ENCODE measurements at regions not wholly inside any gene's neighbourhood (a gene's known extent, or its start where the extent isn't known, plus 50 kb on each side); places are given as distances from the start of the nearest gene placed in this dataset.
"Not testable (repeated sequence)": the region's sequence is repeated elsewhere in the genome, so short reads cannot be mapped to it uniquely, and the experiment has no call there.

GRCh38 chr4:110412354-110413065 is 63.4 kb upstream of the ENPEP start:
- TF ChIP-seq CTCF (conservative IDR thresholded peaks at IDR 0.05; ENCODE audit: low read length), result no peak
- no peak overlapping the region for H3K4me3 ChIP-seq (ENCODE audit: low read length)
- no peak for DNase-seq (ENCODE audit: low read depth)

GRCh38 chr4:110411574-110412011 is 64.4 kb upstream of the ENPEP start:
- H3K4me3 ChIP-seq (ENCODE audit: low read length), result no peak overlapping the region
- no peak for TF ChIP-seq CTCF (conservative IDR thresholded peaks at IDR 0.05; ENCODE audit: low read length)
- DNase-seq (ENCODE audit: low read depth), result no peak

GRCh38 chr4:110410853-110411573 is 64.9 kb upstream of the ENPEP start:
- not testable (repeated sequence) for DNase-seq (ENCODE audit: low read depth); H3K4me3 ChIP-seq (ENCODE audit: low read length)

GRCh38 chr4:110400086-110400485 is 75.9 kb upstream of the ENPEP start:
- DNase-seq (ENCODE audit: low read depth), result no peak
- no peak overlapping the region for H3K4me3 ChIP-seq (ENCODE audit: low read length)
- TF ChIP-seq CTCF (conservative IDR thresholded peaks at IDR 0.05; ENCODE audit: low read length), result no peak

GRCh38 chr4:110399046-110399445 is 76.9 kb upstream of the ENPEP start:
- not testable (repeated sequence) for H3K4me3 ChIP-seq (ENCODE audit: low read length); DNase-seq (ENCODE audit: low read depth)

GRCh38 chr4:110396963-110397362 is 79.0 kb upstream of the ENPEP start:
- TF ChIP-seq CTCF (conservative IDR thresholded peaks at IDR 0.05; ENCODE audit: low read length), result no peak
- H3K4me3 ChIP-seq (ENCODE audit: low read length), result no peak overlapping the region
- no peak for DNase-seq (ENCODE audit: low read depth)

- H3K4me3 ChIP-seq (ENCODE audit: low read length), result no peak overlapping the region
- no peak for DNase-seq (ENCODE audit: low read depth)
- TF ChIP-seq CTCF (conservative IDR thresholded peaks at IDR 0.05; ENCODE audit: low read length), result no peak
Measured at GRCh38 chr4:110395421-110395820, 80.5 kb upstream of the ENPEP start.

- H3K4me3 ChIP-seq (ENCODE audit: low read length), result no peak overlapping the region
- no peak for DNase-seq (ENCODE audit: low read depth)
- TF ChIP-seq CTCF (conservative IDR thresholded peaks at IDR 0.05; ENCODE audit: low read length), result no peak
Measured at GRCh38 chr4:110394871-110395270, 81.1 kb upstream of the ENPEP start.
